GM23338 (cell line): ENCODE measurements at regions not wholly inside any gene's neighbourhood (a gene's known extent, or its start where the extent isn't known, plus 50 kb on each side); places are given as distances from the start of the nearest gene placed in this dataset.

Experiments
- ATAC-seq: fragments of 200-7000 bp; cut with Tn5 transposase; 3 replicates; pipeline ENCODE4 v1.9.1; 2020
- DNase-seq: peaks from one replicate; pipeline ENCODE4 v3.0.0-alpha.2; 2015; ENCODE audit warnings: low spot score
- H2AFZ ChIP-seq: fragments of 200-600 bp; sonication (generic); 2 replicates; pipeline ENCODE4 v1.8.0; 2016; ENCODE audit warnings: antibody characterized with exemption, mild to moderate bottlenecking, moderate library complexity
- H3F3A ChIP-seq: fragments of 200-600 bp; sonication (generic); replicated peaks from 2 replicates; pipeline ENCODE4 v1.8.0; 2017; ENCODE audit warnings: antibody characterized with exemption, mixed run types, low read depth
- H3K27ac ChIP-seq: fragments of 200-600 bp; sonication (generic); 2 replicates; pipeline ENCODE4 v1.6.1; 2016; ENCODE audit warnings: low read depth
- H3K27me3 ChIP-seq: fragments of 200-600 bp; sonication (generic); 2 replicates; pipeline ENCODE4 v1.8.0; 2016; ENCODE audit warnings: mild to moderate bottlenecking, mixed run types, moderate library complexity; ENCODE audit not compliant: insufficient read depth
- H3K36me3 ChIP-seq: fragments of 200-600 bp; sonication (generic); 2 replicates; pipeline ENCODE4 v1.8.0; 2016; ENCODE audit warnings: mild to moderate bottlenecking; ENCODE audit not compliant: insufficient read depth
- H3K4me1 ChIP-seq: fragments of 200-600 bp; sonication (generic); 2 replicates; pipeline ENCODE4 v1.8.0; 2016; ENCODE audit warnings: mild to moderate bottlenecking, moderate library complexity; ENCODE audit not compliant: insufficient read depth
- H3K4me2 ChIP-seq: fragments of 200-600 bp; sonication (generic); 2 replicates; pipeline ENCODE4 v1.7.1; 2017; ENCODE audit warnings: mixed run types
- H3K4me3 ChIP-seq: fragments of 200-600 bp; sonication (generic); 2 replicates; pipeline ENCODE4 v1.6.1; 2016; ENCODE audit warnings: mixed run types
- H3K79me2 ChIP-seq: fragments of 200-600 bp; sonication (generic); replicated peaks from 2 replicates; pipeline ENCODE4 v1.8.0; 2017; ENCODE audit warnings: mild to moderate bottlenecking; ENCODE audit not compliant: insufficient read depth
- H3K9me2 ChIP-seq: fragments of 200-600 bp; sonication (generic); 2 replicates; pipeline ENCODE4 v1.8.0; 2017; ENCODE audit not compliant: insufficient read depth
- H4K20me1 ChIP-seq: fragments of 200-600 bp; sonication (generic); replicated peaks from 2 replicates; pipeline ENCODE4 v1.8.0; 2017; ENCODE audit warnings: mild to moderate bottlenecking; ENCODE audit not compliant: insufficient read depth
- H3K27ac Mint-ChIP-seq: 2 replicates; pipeline ENCODE4 v1.8.0; 2020; ENCODE audit warnings: inconsistent platforms, mild to moderate bottlenecking, moderate library complexity, mixed read lengths
- H3K27me3 Mint-ChIP-seq: 3 replicates; pipeline ENCODE4 v1.8.0; 2022; ENCODE audit warnings: low read depth, mild to moderate bottlenecking, moderate library complexity, mixed read lengths, inconsistent platforms; ENCODE audit not compliant: insufficient read depth, poor library complexity
- H3K36me3 Mint-ChIP-seq: 3 replicates; pipeline ENCODE4 v1.8.0; 2021; ENCODE audit warnings: low read depth, mild to moderate bottlenecking, inconsistent platforms, moderate library complexity, mixed read lengths
- H3K4me1 Mint-ChIP-seq: 3 replicates; pipeline ENCODE4 v1.8.0; 2020; ENCODE audit warnings: mild to moderate bottlenecking, inconsistent platforms, mixed read lengths
- H3K4me3 Mint-ChIP-seq: 3 replicates; pipeline ENCODE4 v1.8.0; 2021; ENCODE audit warnings: moderate library complexity, mild to moderate bottlenecking, inconsistent platforms, mixed read lengths
- H3K9me3 Mint-ChIP-seq: 3 replicates; pipeline ENCODE4 v1.8.0; 2020; ENCODE audit warnings: moderate library complexity, mild to moderate bottlenecking, inconsistent platforms, mixed read lengths
- CREB1 ChIP-seq: fragments of 250-450 bp; sonication (Bioruptor Pico); IDR thresholded peaks from 2 replicates; pipeline ENCODE4 v1.5.0; 2020; ENCODE audit warnings: low read depth, mild to moderate bottlenecking, moderate library complexity
- EZH2 ChIP-seq: fragments of 200-600 bp; sonication (generic); IDR thresholded peaks from one replicate; pipeline ENCODE4 v1.8.0; 2017; ENCODE audit warnings: antibody characterized with exemption, mild to moderate bottlenecking, low read depth; ENCODE audit not compliant: unreplicated experiment
- EZH2phosphoT487 ChIP-seq: fragments of 200-600 bp; sonication (generic); IDR thresholded peaks from one replicate; pipeline ENCODE4 v1.8.1; 2018; ENCODE audit warnings: antibody characterized with exemption; ENCODE audit not compliant: unreplicated experiment
- JUNB ChIP-seq: IDR thresholded peaks from one replicate; pipeline ENCODE4 v1.6.1; 2016; ENCODE audit warnings: antibody characterized with exemption; ENCODE audit not compliant: unreplicated experiment
- NANOG ChIP-seq: IDR thresholded peaks from 2 replicates; pipeline ENCODE4 v1.6.1; 2016; ENCODE audit warnings: antibody characterized with exemption, borderline replicate concordance
- POLR2AphosphoS5 ChIP-seq: IDR thresholded peaks from 2 replicates; pipeline ENCODE4 v1.6.1; 2016; ENCODE audit warnings: antibody characterized with exemption, low read depth
- STAT1 ChIP-seq: IDR thresholded peaks from one replicate; pipeline ENCODE4 v1.6.1; 2016; ENCODE audit warnings: antibody characterized with exemption; ENCODE audit not compliant: unreplicated experiment
- ZNF114 ChIP-seq: fragments of 250-450 bp; sonication (Bioruptor Pico); IDR thresholded peaks from 2 replicates; pipeline ENCODE4 v1.5.0; 2020; ENCODE audit warnings: mild to moderate bottlenecking, moderate library complexity
- ZNF331 ChIP-seq: fragments of 250-450 bp; sonication (Bioruptor Pico); IDR thresholded peaks from 2 replicates; pipeline ENCODE4 v1.5.0; 2020; ENCODE audit warnings: low read depth, mild to moderate bottlenecking, moderate library complexity
- TF ChIP-seq, protein P1 (sequence below): IDR thresholded peaks from 2 replicates; pipeline ENCODE4 v1.6.1; 2016; ENCODE audit warnings: antibody characterized with exemption
- TF ChIP-seq, protein P2 (sequence below): IDR thresholded peaks from one replicate; pipeline ENCODE4 v1.6.1; 2018; ENCODE audit warnings: antibody characterized with exemption; ENCODE audit not compliant: unreplicated experiment

DNA sequence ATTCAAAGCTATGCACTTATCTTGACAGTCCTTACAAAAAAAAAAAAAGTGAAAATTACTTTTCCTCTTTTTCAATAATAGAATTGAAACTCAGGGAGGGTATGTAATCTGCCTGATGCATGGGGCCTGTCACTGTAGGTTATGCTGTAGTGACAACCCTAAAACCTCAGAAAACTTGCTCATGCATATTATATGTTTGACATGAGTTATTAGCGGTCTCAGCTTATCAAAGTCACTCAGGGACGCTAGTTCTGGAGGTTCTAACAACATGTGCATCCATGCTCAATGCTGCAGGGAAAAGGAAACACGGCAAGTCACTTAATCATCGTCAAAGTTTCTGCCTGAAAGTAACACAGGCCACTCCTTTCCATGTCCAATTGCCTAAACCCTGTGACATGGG, 78.4 kb upstream of the TMEM252 start:
- no peak for ATAC-seq
- DNase-seq, result no peak
- Mint-ChIP-seq H3K9me3 (peaks cover 13% of the 10 kb centered on the region; the same call in 2 of the 3 replicates), H3K4me3 (no peak overlapping the region), H3K4me1 (no peaks in the 10 kb centered on the region), H3K36me3 (peaks cover 8% of the 10 kb centered on the region), H3K27me3 (no peaks in the 10 kb centered on the region), H3K27ac (no peak overlapping the region)
- H3K4me3 ChIP-seq, result no peak overlapping the region
- no peaks in the 10 kb centered on the region for H3K4me1 ChIP-seq
- no peak for TF ChIP-seq EZH2phosphoT487
- TF ChIP-seq CREB1 (CRISPR knock-in tag), result no peak
- no peak for TF ChIP-seq EZH2
- TF ChIP-seq, protein P1, sequence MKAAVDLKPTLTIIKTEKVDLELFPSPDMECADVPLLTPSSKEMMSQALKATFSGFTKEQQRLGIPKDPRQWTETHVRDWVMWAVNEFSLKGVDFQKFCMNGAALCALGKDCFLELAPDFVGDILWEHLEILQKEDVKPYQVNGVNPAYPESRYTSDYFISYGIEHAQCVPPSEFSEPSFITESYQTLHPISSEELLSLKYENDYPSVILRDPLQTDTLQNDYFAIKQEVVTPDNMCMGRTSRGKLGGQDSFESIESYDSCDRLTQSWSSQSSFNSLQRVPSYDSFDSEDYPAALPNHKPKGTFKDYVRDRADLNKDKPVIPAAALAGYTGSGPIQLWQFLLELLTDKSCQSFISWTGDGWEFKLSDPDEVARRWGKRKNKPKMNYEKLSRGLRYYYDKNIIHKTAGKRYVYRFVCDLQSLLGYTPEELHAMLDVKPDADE, result no peak
- TF ChIP-seq, protein P2, sequence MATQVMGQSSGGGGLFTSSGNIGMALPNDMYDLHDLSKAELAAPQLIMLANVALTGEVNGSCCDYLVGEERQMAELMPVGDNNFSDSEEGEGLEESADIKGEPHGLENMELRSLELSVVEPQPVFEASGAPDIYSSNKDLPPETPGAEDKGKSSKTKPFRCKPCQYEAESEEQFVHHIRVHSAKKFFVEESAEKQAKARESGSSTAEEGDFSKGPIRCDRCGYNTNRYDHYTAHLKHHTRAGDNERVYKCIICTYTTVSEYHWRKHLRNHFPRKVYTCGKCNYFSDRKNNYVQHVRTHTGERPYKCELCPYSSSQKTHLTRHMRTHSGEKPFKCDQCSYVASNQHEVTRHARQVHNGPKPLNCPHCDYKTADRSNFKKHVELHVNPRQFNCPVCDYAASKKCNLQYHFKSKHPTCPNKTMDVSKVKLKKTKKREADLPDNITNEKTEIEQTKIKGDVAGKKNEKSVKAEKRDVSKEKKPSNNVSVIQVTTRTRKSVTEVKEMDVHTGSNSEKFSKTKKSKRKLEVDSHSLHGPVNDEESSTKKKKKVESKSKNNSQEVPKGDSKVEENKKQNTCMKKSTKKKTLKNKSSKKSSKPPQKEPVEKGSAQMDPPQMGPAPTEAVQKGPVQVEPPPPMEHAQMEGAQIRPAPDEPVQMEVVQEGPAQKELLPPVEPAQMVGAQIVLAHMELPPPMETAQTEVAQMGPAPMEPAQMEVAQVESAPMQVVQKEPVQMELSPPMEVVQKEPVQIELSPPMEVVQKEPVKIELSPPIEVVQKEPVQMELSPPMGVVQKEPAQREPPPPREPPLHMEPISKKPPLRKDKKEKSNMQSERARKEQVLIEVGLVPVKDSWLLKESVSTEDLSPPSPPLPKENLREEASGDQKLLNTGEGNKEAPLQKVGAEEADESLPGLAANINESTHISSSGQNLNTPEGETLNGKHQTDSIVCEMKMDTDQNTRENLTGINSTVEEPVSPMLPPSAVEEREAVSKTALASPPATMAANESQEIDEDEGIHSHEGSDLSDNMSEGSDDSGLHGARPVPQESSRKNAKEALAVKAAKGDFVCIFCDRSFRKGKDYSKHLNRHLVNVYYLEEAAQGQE, result no peak
- TF ChIP-seq NANOG, result no peak
- no peak for TF ChIP-seq JUNB
- 0 out of 2 replicates have a peak, but pooled peaks cover 5% of the 10 kb centered on the region for H3K9me2 ChIP-seq
- H3K27ac ChIP-seq, result no peak overlapping the region
- no peaks in the 10 kb centered on the region for H4K20me1 ChIP-seq
- no peak overlapping the region for H3K4me2 ChIP-seq
- H3K27me3 ChIP-seq, result no peaks in the 10 kb centered on the region
- no peaks in the 10 kb centered on the region for H3K36me3 ChIP-seq
- peak overlapping the region; percentile 34; the same call in 1 of the 2 replicates for H2AFZ ChIP-seq
- no peaks in the 10 kb centered on the region for H3K79me2 ChIP-seq
- no peaks in the 10 kb centered on the region for H3F3A ChIP-seq

DNA sequence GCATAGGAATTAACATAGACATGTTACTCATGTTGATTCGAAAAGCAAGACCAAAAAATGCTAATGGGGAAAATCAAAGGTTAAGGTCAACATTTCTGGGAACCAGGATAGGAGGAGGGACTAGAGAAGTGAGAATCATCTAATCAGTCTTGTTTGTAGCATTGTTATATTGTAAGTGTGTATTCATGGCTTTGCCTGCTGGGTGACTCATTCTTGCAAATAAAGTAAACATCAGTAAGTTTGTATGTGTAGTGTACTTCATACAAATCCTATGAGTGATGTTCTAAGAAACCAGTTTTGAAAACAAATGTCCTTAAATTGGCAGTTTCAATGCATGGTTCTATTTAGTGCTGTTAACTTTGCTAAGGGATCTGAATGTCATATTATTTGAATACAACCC, 79.0 kb upstream of the TMEM252 start:
- Histone ChIP-seq H4K20me1 (no peaks in the 10 kb centered on the region), H3K4me2 (no peak overlapping the region), H3K79me2 (no peaks in the 10 kb centered on the region), H3K4me1 (no peaks in the 10 kb centered on the region), H3K27me3 (no peaks in the 10 kb centered on the region), H3K9me2 (0 out of 2 replicates have a peak, but pooled peaks cover 5% of the 10 kb centered on the region), H3K36me3 (no peaks in the 10 kb centered on the region), H3K4me3 (no peak overlapping the region), H2AFZ (no peak overlapping the region), H3F3A (no peaks in the 10 kb centered on the region), H3K27ac (no peak overlapping the region)
- Mint-ChIP-seq H3K4me1 (no peaks in the 10 kb centered on the region), H3K27me3 (no peaks in the 10 kb centered on the region), H3K4me3 (no peak overlapping the region), H3K9me3 (peaks cover 9% of the 10 kb centered on the region; the same call in 2 of the 3 replicates), H3K36me3 (peaks cover 5% of the 10 kb centered on the region; the same call in 2 of the 3 replicates), H3K27ac (no peak overlapping the region)
- DNase-seq, result no peak
- ATAC-seq, result no peak
- no peak for TF ChIP-seq ZNF114 (CRISPR knock-in tag)
- no peak for TF ChIP-seq EZH2
- no peak for TF ChIP-seq POLR2AphosphoS5
- TF ChIP-seq JUNB, result no peak
- TF ChIP-seq, protein P1, result no peak
- no peak for TF ChIP-seq NANOG
- TF ChIP-seq STAT1, result no peak
- no peak for TF ChIP-seq ZNF331
